Transverse colon (tissue), 4 donors: ENCODE measurements at regions not wholly inside any gene's neighbourhood (a gene's known extent, or its start where the extent isn't known, plus 50 kb on each side); places are given as distances from the start of the nearest gene placed in this dataset.

Source experiments
- DNase-seq: peaks from one replicate; pipeline ENCODE4 v3.0.0-alpha.2; 2019
- H3K27ac ChIP-seq, 4 donors: fragments of 200-600 bp; sonication (generic); 2 replicates each; pipeline ENCODE4 v1.5.1; 2016 to 2018; ENCODE audit warnings: inconsistent platforms in 4 of 4
- H3K27me3 ChIP-seq: fragments of 200-600 bp; sonication (generic); 2 replicates; pipeline ENCODE4 v1.5.1; 2017; ENCODE audit warnings: inconsistent platforms
- H3K36me3 ChIP-seq, 4 donors: fragments of 200-600 bp; sonication (generic); 2 replicates each; pipeline ENCODE4 v1.5.1; 2017 to 2019; ENCODE audit warnings: inconsistent platforms in 4 of 4
- H3K4me1 ChIP-seq, 4 donors: fragments of 200-600 bp; sonication (generic); 2 replicates each; pipeline ENCODE4 v1.5.1; 2017 to 2020; ENCODE audit warnings: inconsistent platforms in 4 of 4
- H3K4me3 ChIP-seq, 4 donors: fragments of 200-600 bp; sonication (generic); 1 replicate in 1 of 4; 2 replicates in 3 of 4; pipeline versions ENCODE4 v1.5.1 to v1.6.1; 2017 to 2019; ENCODE audit warnings: inconsistent platforms in 4 of 4
- H3K9me3 ChIP-seq, 2 donors: fragments of 200-600 bp; sonication (generic); 2 replicates each; pipeline ENCODE4 v1.5.1; 2017 to 2019; ENCODE audit warnings: inconsistent platforms in 2 of 2
- CTCF ChIP-seq, 5 experiments: fragments of 200-600 bp in 3 of 5; fragments of 450-650 bp in 2 of 5; sonication (generic) in 3 of 5; IDR thresholded peaks; 1 replicate in 2 of 5; 2 replicates in 3 of 5; pipeline ENCODE4 v1.5.1; 2016 to 2017; ENCODE audit warnings: antibody characterized with exemption in 5 of 5, inconsistent platforms in 3 of 5, mild to moderate bottlenecking in 2 of 5, moderate library complexity in 1 of 5
- EP300 ChIP-seq: sonication (generic); formaldehyde crosslinking; IDR thresholded peaks from one replicate; pipeline ENCODE4 v1.6.1; 2017; ENCODE audit warnings: antibody characterized with exemption, low read depth
- POLR2A ChIP-seq: fragments of 450-650 bp; IDR thresholded peaks from one replicate; pipeline ENCODE4 v1.6.1; 2016; ENCODE audit warnings: antibody characterized with exemption, mild to moderate bottlenecking, moderate library complexity
- POLR2AphosphoS5 ChIP-seq, 3 donors: sonication (generic); formaldehyde crosslinking; IDR thresholded peaks; one replicate each; pipeline ENCODE4 v1.6.1; 2016; ENCODE audit warnings: antibody characterized with exemption in 3 of 3
- WGBS, 2 donors: methylation state at CpG; one replicate each; pipeline ENCODE4 v1.1.5; 2018; ENCODE audit warnings: low coverage in 1 of 2; 5-methylcytosine and 5-hydroxymethylcytosine counted together
- in situ Hi-C, 4 donors: fragments of 200-750 bp; cut with MboI; loops; one replicate each; pipeline versions ENCODE4 v1.15.0 to v1.15.1; 2017; ENCODE audit warnings: low sequenced_read_pairs in 3 of 4, low pct_ligation_motif_present in 1 of 4, low pct_unique_long_range_greater_than_20kb in 1 of 4
- intact Hi-C: fragments of 100-400 bp; cut with DNase I; formaldehyde crosslinking; loops from one replicate; pipeline ENCODE4 v1.15.1; 2023; ENCODE audit warnings: low total_unique reads

- H3K4me1 ChIP-seq: no peaks in the 10 kb centered on the region
- no peaks in the 10 kb centered on the region for H3K9me3 ChIP-seq
- WGBS, 2 donors: 82 to 100% methylated on average over 1 of the region's 1 CpG
- TF ChIP-seq POLR2AphosphoS5 (IDR thresholded peaks at IDR 0.05) (no peak), CTCF (IDR thresholded peaks at IDR 0.05) (no peak), EP300 (no peak), POLR2A (no peak)
- no peak for DNase-seq
- no peaks in the 10 kb centered on the region for H3K36me3 ChIP-seq
- intact Hi-C loops: no loop called here
- in situ Hi-C loops: no loop called here
- H3K27me3 ChIP-seq: no peaks in the 10 kb centered on the region
- no peak overlapping the region for H3K27ac ChIP-seq
- H3K4me3 ChIP-seq: no peak overlapping the region
Observed at GRCh38 chr3:191148131-191148530, 50.9 kb upstream of the OSTN start.

GRCh38 chr3:191143224-191143623 lies 55.8 kb upstream of the OSTN start:
- no peak for TF ChIP-seq POLR2A
- no peak for TF ChIP-seq EP300
- TF ChIP-seq POLR2AphosphoS5 (IDR thresholded peaks at IDR 0.05): no peak
- no peak for TF ChIP-seq CTCF (IDR thresholded peaks at IDR 0.05)
- intact Hi-C loops: no loop called here
- in situ Hi-C loops: no loop called here
- Histone ChIP-seq H3K9me3 (no peaks in the 10 kb centered on the region), H3K27ac (no peak overlapping the region), H3K36me3 (no peaks in the 10 kb centered on the region), H3K27me3 (no peaks in the 10 kb centered on the region), H3K4me3 (no peak overlapping the region), H3K4me1 (no peaks in the 10 kb centered on the region)
- DNase-seq: no peak
- WGBS, 2 donors: 34% methylated on average over 1 of the region's 1 CpG; no CpG with 5 or more reads in 1 of the 2 donors

GRCh38 chr3:191141728-191142127 lies 57.3 kb upstream of the OSTN start:
- H3K4me3 ChIP-seq: no peak overlapping the region
- H3K27me3 ChIP-seq: no peaks in the 10 kb centered on the region
- intact Hi-C loops (no loop called here), in situ Hi-C loops (no loop called here)
- no peaks in the 10 kb centered on the region for H3K4me1 ChIP-seq
- H3K27ac ChIP-seq: no peak overlapping the region
- WGBS, 2 donors: 74 to 75% methylated on average over 4 of the region's 4 CpGs
- no peaks in the 10 kb centered on the region for H3K36me3 ChIP-seq
- DNase-seq: no peak
- H3K9me3 ChIP-seq: no peaks in the 10 kb centered on the region
- no peak for TF ChIP-seq POLR2A
- TF ChIP-seq EP300: no peak
- TF ChIP-seq POLR2AphosphoS5 (IDR thresholded peaks at IDR 0.05): no peak
- no peak for TF ChIP-seq CTCF (IDR thresholded peaks at IDR 0.05)

GRCh38 chr3:191139736-191140135 lies 59.3 kb upstream of the OSTN start:
- no peaks in the 10 kb centered on the region for H3K27me3 ChIP-seq
- no peaks in the 10 kb centered on the region for H3K9me3 ChIP-seq
- H3K4me3 ChIP-seq: no peak overlapping the region
- no peak for TF ChIP-seq POLR2AphosphoS5 (IDR thresholded peaks at IDR 0.05)
- H3K4me1 ChIP-seq: no peaks in the 10 kb centered on the region
- H3K36me3 ChIP-seq: no peaks in the 10 kb centered on the region
- DNase-seq: no peak
- 60 to 67% methylated on average over 3 of the region's 3 CpGs for WGBS, 2 donors
- in situ Hi-C loops: no loop called here
- no peak overlapping the region for H3K27ac ChIP-seq
- intact Hi-C loops: no loop called here

- WGBS, 2 donors: 30 to 54% methylated on average over 1 of the region's 1 CpG
- H3K4me1 ChIP-seq: no peaks in the 10 kb centered on the region
- H3K27me3 ChIP-seq: no peaks in the 10 kb centered on the region
- H3K36me3 ChIP-seq: no peaks in the 10 kb centered on the region
- H3K9me3 ChIP-seq: no peaks in the 10 kb centered on the region
- in situ Hi-C loops (no loop called here), intact Hi-C loops (no loop called here)
- no peak overlapping the region for H3K27ac ChIP-seq
- no peak for DNase-seq
- H3K4me3 ChIP-seq: no peak overlapping the region
- no peak for TF ChIP-seq CTCF (IDR thresholded peaks at IDR 0.05)
- no peak for TF ChIP-seq POLR2A
- TF ChIP-seq EP300: no peak
- no peak for TF ChIP-seq POLR2AphosphoS5 (IDR thresholded peaks at IDR 0.05)
Observed at GRCh38 chr3:191138937-191139336, 60.1 kb upstream of the OSTN start.
